Hematopoietic multipotent progenitor cell treated with erythropoietin and hydrocortisone succinate and interleukin-3 and kit ligand, for 6 days (in vitro differentiated cells): ENCODE measurements at regions not wholly inside any gene's neighbourhood (a gene's known extent, or its start where the extent isn't known, plus 50 kb on each side); places are given as distances from the start of the nearest gene placed in this dataset.
"Not testable (repeated sequence)": the region's sequence is repeated elsewhere in the genome, so short reads cannot be mapped to it uniquely, and the experiment has no call there.

Source experiments
- DNase-seq: peaks from one replicate; pipeline ENCODE4 v3.0.0-alpha.2; 2015

- DNase-seq: not testable (repeated sequence)
These were observed 708.3 kb downstream of the TMEM121 start for GRCh38 chr14:106234525-106235254.

- DNase-seq: no peak
These were observed 709.2 kb downstream of the TMEM121 start for GRCh38 chr14:106235356-106236159.

GRCh38 chr14:106248321-106249192, 722.2 kb downstream of the TMEM121 start:
- peak; percentile 14 for DNase-seq

GRCh38 chr14:106253995-106254394, 727.6 kb downstream of the TMEM121 start:
- DNase-seq: not testable (repeated sequence)

GRCh38 chr14:106257569-106257994, 731.2 kb downstream of the TMEM121 start:
- DNase-seq: peak; percentile 67

GRCh38 chr14:106268013-106268727, 741.8 kb downstream of the TMEM121 start:
- peak; percentile 85 for DNase-seq

- DNase-seq: peak; percentile 41
These were observed 742.6 kb downstream of the TMEM121 start for GRCh38 chr14:106269029-106269428.

- no peak for DNase-seq
These were observed 743.2 kb downstream of the TMEM121 start for GRCh38 chr14:106269451-106270204.

- peak; percentile 59 for DNase-seq
These were observed 744.2 kb downstream of the TMEM121 start for GRCh38 chr14:106270476-106271121.

GRCh38 chr14:106276326-106277267, 750.2 kb downstream of the TMEM121 start:
- no peak for DNase-seq

GRCh38 chr14:106277503-106277902, 751.1 kb downstream of the TMEM121 start:
- peak; percentile 28 for DNase-seq

- DNase-seq: no peak
These were observed 754.5 kb downstream of the TMEM121 start for GRCh38 chr14:106280876-106281275.

GRCh38 chr14:106286697-106287290, 760.4 kb downstream of the TMEM121 start:
- DNase-seq: peak; percentile 28

- no peak for DNase-seq
These were observed 761.1 kb downstream of the TMEM121 start for GRCh38 chr14:106287506-106287905.

GRCh38 chr14:106291626-106292025, 765.2 kb downstream of the TMEM121 start:
- DNase-seq: no peak

GRCh38 chr14:106294324-106294723, 767.9 kb downstream of the TMEM121 start:
- no peak for DNase-seq

- not testable (repeated sequence) for DNase-seq
These were observed 774.6 kb downstream of the TMEM121 start for GRCh38 chr14:106300951-106301510.

- not testable (repeated sequence) for DNase-seq
These were observed 775.2 kb downstream of the TMEM121 start for GRCh38 chr14:106301609-106302008.

GRCh38 chr14:106302661-106303060, 776.3 kb downstream of the TMEM121 start:
- DNase-seq: no peak
